Neural progenitor cell (in vitro differentiated cells): ENCODE measurements at regions not wholly inside any gene's neighbourhood (a gene's known extent, or its start where the extent isn't known, plus 50 kb on each side); places are given as distances from the start of the nearest gene placed in this dataset.

ENCODE experiments used
- DNase-seq: peaks from one replicate; pipeline ENCODE4 v3.0.0-alpha.2; 2016; ENCODE audit warnings: low spot score
- H2AFZ ChIP-seq: fragments of 200-600 bp; sonication (generic); replicated peaks from 2 replicates; pipeline ENCODE4 v1.6.1; 2016; ENCODE audit warnings: antibody characterized with exemption
- H3F3A ChIP-seq: fragments of 200-600 bp; sonication (generic); 2 replicates; pipeline ENCODE4 v1.6.1; 2016; ENCODE audit warnings: antibody characterized with exemption, low read depth
- H3K27ac ChIP-seq: fragments of 200-600 bp; sonication (generic); 2 replicates; pipeline ENCODE4 v1.5.1; 2016; ENCODE audit warnings: mild to moderate bottlenecking
- H3K27me3 ChIP-seq: fragments of 200-600 bp; sonication (generic); 2 replicates; pipeline ENCODE4 v1.6.1; 2016; ENCODE audit warnings: mild to moderate bottlenecking, moderate library complexity
- H3K36me3 ChIP-seq: fragments of 200-600 bp; sonication (generic); 2 replicates; pipeline ENCODE4 v1.5.1; 2016
- H3K4me1 ChIP-seq: fragments of 200-600 bp; sonication (generic); 2 replicates; pipeline ENCODE4 v1.6.1; 2016; ENCODE audit warnings: mixed run types
- H3K4me2 ChIP-seq: fragments of 200-600 bp; sonication (generic); 2 replicates; pipeline ENCODE4 v1.6.1; 2016
- H3K4me3 ChIP-seq: fragments of 200-600 bp; sonication (generic); 2 replicates; pipeline ENCODE4 v1.5.1; 2016
- H3K79me2 ChIP-seq: fragments of 200-600 bp; sonication (generic); 2 replicates; pipeline ENCODE4 v1.6.1; 2016; ENCODE audit warnings: low read depth
- H3K9ac ChIP-seq: fragments of 200-600 bp; sonication (generic); 2 replicates; pipeline ENCODE4 v1.6.1; 2016
- H3K9me3 ChIP-seq: fragments of 200-600 bp; sonication (generic); 2 replicates; pipeline ENCODE4 v1.5.1; 2016; ENCODE audit warnings: low read depth
- H4K20me1 ChIP-seq: fragments of 200-600 bp; sonication (generic); 2 replicates; pipeline ENCODE4 v1.6.1; 2016; ENCODE audit warnings: low read depth
- H3K27ac Mint-ChIP-seq: 3 replicates; pipeline ENCODE4 v1.8.0; 2021; ENCODE audit warnings: mixed read lengths
- H3K27me3 Mint-ChIP-seq: 2 replicates; pipeline ENCODE4 v1.8.0; 2022; ENCODE audit warnings: low read depth, mild to moderate bottlenecking, inconsistent platforms, moderate library complexity, mixed read lengths; ENCODE audit not compliant: insufficient read depth
- H3K36me3 Mint-ChIP-seq: 3 replicates; pipeline ENCODE4 v1.8.0; 2021; ENCODE audit warnings: mixed read lengths
- H3K4me1 Mint-ChIP-seq: 3 replicates; pipeline ENCODE4 v1.8.0; 2021; ENCODE audit warnings: mixed read lengths
- H3K4me3 Mint-ChIP-seq: 3 replicates; pipeline ENCODE4 v1.8.0; 2021; ENCODE audit warnings: mild to moderate bottlenecking, moderate library complexity, mixed read lengths
- H3K9me3 Mint-ChIP-seq: 3 replicates; pipeline ENCODE4 v1.8.0; 2020; ENCODE audit warnings: mixed read lengths
- CTCF ChIP-seq: fragments of 200-600 bp; sonication (generic); IDR thresholded peaks from 2 replicates; pipeline ENCODE4 v1.5.1; 2017; ENCODE audit warnings: antibody characterized with exemption, mild to moderate bottlenecking
- EZH2 ChIP-seq: fragments of 200-600 bp; sonication (generic); IDR thresholded peaks from 2 replicates; pipeline ENCODE4 v1.6.1; 2017; ENCODE audit warnings: antibody characterized with exemption, mild to moderate bottlenecking, moderate library complexity
- EZH2phosphoT487 ChIP-seq: fragments of 200-600 bp; sonication (generic); IDR thresholded peaks from 2 replicates; pipeline ENCODE4 v1.6.1; 2017; ENCODE audit warnings: antibody characterized with exemption

GRCh38 chr6:84862843-84863242, 98.4 kb upstream of the TBX18 start:
- no peak overlapping the region for H3K27ac Mint-ChIP-seq

GRCh38 chr6:84860920-84861319, 96.5 kb upstream of the TBX18 start:
- no peaks in the 10 kb centered on the region for H4K20me1 ChIP-seq
- TF ChIP-seq EZH2 (no peak), EZH2phosphoT487 (no peak), CTCF (no peak)
- no peak overlapping the region for H2AFZ ChIP-seq
- no peaks in the 10 kb centered on the region for H3K36me3 ChIP-seq
- Mint-ChIP-seq H3K36me3 (no peaks in the 10 kb centered on the region), H3K9me3 (no peaks in the 10 kb centered on the region), H3K27me3 (no peaks in the 10 kb centered on the region), H3K4me1 (no peaks in the 10 kb centered on the region), H3K4me3 (no peak overlapping the region), H3K27ac (no peak overlapping the region)
- H3K4me2 ChIP-seq, result no peak overlapping the region
- no peaks in the 10 kb centered on the region for H3K9me3 ChIP-seq
- no peak for DNase-seq
- no peaks in the 10 kb centered on the region for H3K79me2 ChIP-seq
- H3K27ac ChIP-seq, result no peak overlapping the region
- no peaks in the 10 kb centered on the region for H3K27me3 ChIP-seq
- no peak overlapping the region for H3K9ac ChIP-seq
- H3F3A ChIP-seq, result no peaks in the 10 kb centered on the region
- H3K4me3 ChIP-seq, result no peak overlapping the region
- no peaks in the 10 kb centered on the region for H3K4me1 ChIP-seq

More at GRCh38 chr6:84862843-84863242, 98.4 kb upstream of the TBX18 start:
- Histone ChIP-seq H2AFZ (no peak overlapping the region), H3K27ac (no peak overlapping the region), H3K36me3 (no peaks in the 10 kb centered on the region), H3K9me3 (no peaks in the 10 kb centered on the region), H3K27me3 (no peaks in the 10 kb centered on the region), H3K9ac (no peak overlapping the region), H3K4me1 (no peaks in the 10 kb centered on the region), H4K20me1 (no peaks in the 10 kb centered on the region), H3K4me3 (no peak overlapping the region), H3K4me2 (no peak overlapping the region), H3F3A (no peaks in the 10 kb centered on the region), H3K79me2 (no peaks in the 10 kb centered on the region)
- TF ChIP-seq CTCF (no peak), EZH2phosphoT487 (no peak), EZH2 (no peak)
- Mint-ChIP-seq H3K27me3 (no peaks in the 10 kb centered on the region), H3K4me3 (no peak overlapping the region), H3K9me3 (no peaks in the 10 kb centered on the region), H3K36me3 (no peaks in the 10 kb centered on the region), H3K4me1 (no peaks in the 10 kb centered on the region)
- no peak for DNase-seq

GRCh38 chr6:84860509-84860908, 96.1 kb upstream of the TBX18 start:
- H3K4me1 ChIP-seq, result no peaks in the 10 kb centered on the region
- no peaks in the 10 kb centered on the region for H3K9me3 ChIP-seq
- H2AFZ ChIP-seq, result no peak overlapping the region
- H4K20me1 ChIP-seq, result no peaks in the 10 kb centered on the region
- no peak overlapping the region for H3K27ac Mint-ChIP-seq
- H3K36me3 Mint-ChIP-seq, result no peaks in the 10 kb centered on the region
- no peak overlapping the region for H3K4me3 ChIP-seq
- H3K9ac ChIP-seq, result no peak overlapping the region
- no peaks in the 10 kb centered on the region for H3K27me3 ChIP-seq
- no peaks in the 10 kb centered on the region for H3K4me1 Mint-ChIP-seq
- DNase-seq, result no peak
- H3K9me3 Mint-ChIP-seq, result no peaks in the 10 kb centered on the region
- no peaks in the 10 kb centered on the region for H3K36me3 ChIP-seq
- no peak overlapping the region for H3K4me2 ChIP-seq
- H3K4me3 Mint-ChIP-seq, result no peak overlapping the region
- TF ChIP-seq EZH2 (no peak), EZH2phosphoT487 (no peak), CTCF (no peak)
- H3K79me2 ChIP-seq, result no peaks in the 10 kb centered on the region
- no peaks in the 10 kb centered on the region for H3F3A ChIP-seq
- no peak overlapping the region for H3K27ac ChIP-seq
- no peaks in the 10 kb centered on the region for H3K27me3 Mint-ChIP-seq
